Activated CD4-positive, alpha-beta T cell treated with anti-CD3 and anti-CD28 coated beads, Interleukin-2, amount 50 U/mL, for 48 hours (primary cell): ENCODE measurements at regions not wholly inside any gene's neighbourhood (a gene's known extent, or its start where the extent isn't known, plus 50 kb on each side); places are given as distances from the start of the nearest gene placed in this dataset.

Source experiments
- DNase-seq, 2 experiments: peaks; one replicate each; pipeline ENCODE4 v3.0.0-alpha.2; 2020

DNA sequence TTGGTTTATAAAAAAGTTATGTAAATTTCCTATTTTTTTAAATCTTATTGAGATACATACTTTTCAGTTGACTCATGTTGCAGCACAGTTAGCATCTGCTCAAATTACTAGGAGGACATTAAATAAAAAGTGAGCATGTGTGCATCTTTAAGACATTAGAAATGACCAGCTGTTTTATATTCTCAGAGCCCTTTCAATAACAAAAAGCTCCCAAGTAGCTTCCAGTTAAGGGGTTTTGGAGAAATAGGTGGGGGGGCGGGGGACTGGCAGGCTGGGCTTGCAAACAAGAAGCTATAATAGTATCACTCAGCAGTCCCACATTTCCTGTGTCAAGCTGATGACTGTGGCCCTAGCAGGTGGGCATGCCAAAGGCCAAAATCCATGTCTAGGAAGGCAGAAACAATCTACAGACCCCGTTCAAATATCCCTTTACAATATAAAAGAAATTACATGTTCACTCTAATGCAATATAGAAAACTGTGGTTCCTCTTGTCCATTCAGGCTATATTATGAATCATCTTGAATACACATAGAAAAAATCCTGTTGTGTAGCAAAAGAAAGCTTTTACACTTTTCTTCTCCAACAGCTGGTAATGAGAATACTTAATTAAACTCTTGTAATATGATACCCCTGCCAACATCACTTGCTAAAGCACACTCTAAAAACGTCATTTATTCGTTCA lies 1713.2 kb upstream of the SLC10A2 start:
- DNase-seq, result no peak

DNA sequence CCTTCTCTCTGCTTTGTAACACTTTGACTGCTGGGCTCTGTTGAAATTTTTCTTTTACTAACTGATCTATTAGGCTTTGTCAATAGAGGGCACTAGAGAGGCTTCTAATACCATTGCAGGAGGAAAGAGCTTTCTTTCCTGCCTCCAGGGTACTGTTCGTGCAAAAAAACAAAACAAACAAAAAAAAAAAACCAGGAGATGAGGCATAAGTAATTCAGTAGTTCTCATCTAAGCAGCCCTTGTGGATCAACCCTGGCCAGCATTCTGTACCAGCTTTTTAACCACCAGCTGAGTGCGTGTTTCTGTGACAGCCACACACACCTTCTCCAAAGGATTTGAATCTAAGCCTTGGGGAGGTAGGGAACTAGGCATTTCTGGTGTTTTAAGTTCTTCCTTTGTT lies 1707.6 kb upstream of the SLC10A2 start:
- DNase-seq, result no peak

DNA sequence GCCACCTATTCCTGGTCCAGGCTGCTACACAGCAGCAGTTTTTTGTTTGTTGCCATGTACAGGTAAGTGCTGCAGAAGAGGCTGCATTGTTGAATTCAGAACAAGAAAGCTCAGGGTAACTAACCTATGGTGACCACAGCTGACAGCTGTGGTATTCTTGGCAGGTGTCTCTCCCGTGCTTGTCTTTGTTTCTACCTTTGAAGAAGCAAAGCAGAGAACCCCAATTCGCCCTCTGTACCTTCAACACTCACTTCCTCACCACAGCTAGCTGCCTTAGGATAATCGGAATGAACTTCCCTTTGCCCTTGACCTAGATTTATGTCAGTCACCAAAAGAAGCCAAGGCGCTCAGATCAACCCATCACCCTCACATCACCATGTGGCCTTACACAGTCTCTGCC lies 1703.3 kb upstream of the SLC10A2 start:
- DNase-seq, result no peak

DNA sequence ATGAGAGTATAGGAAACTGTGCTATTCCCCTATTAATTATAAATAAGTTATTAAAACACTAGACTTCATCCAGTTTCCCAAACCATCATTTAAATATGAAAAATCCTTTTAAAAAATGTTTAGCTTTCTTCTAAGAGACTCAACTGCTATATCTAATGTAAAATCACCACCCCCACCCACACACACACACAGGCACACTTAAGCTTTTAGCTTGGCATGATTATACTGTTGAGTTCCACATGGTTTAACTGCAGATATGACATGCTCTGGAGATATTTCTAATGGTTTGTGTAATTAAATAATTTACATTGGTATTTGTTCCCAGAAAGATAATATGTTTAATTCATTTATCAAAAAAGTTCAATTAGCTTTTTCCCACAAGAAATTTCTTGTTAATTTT lies 1700.1 kb upstream of the SLC10A2 start:
- no peak for DNase-seq

DNA sequence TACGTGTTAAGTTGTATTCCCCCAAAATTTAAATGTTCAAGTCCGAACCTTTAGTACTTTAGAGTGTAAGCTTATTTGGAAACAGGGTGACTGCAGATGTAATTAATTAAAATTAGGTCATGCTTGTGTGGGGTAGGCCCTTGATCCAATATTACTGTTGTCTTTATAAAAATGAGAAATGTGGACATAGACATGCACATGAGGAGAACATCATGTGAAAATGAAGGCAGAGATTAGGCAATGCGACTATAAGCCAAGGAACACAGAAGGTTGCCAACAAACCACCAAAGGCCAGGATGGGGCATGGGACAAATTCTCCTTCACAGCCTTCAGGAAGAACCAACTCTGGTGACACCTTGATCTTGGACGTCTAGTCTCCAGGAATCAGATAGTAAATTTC lies 1698.4 kb upstream of the SLC10A2 start:
- no peak for DNase-seq

DNA sequence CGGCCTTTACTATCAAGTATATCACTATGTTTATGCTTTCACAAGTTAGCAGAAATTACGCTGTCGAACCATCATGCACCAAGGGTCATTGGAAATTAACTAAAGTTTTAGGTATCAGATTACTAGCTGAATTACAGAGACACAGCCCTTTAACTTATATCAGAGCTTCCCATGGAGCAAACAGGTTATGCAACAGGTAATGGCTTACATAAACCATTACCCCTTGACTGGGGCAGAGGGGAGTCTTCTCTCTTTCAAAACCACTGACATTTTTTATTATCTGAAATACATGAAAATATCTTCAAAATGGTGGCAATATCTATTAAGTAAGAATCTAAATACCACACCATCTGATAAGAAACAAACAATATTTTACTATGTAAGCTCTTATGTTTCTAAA lies 1692.9 kb upstream of the SLC10A2 start:
- DNase-seq, result no peak

DNA sequence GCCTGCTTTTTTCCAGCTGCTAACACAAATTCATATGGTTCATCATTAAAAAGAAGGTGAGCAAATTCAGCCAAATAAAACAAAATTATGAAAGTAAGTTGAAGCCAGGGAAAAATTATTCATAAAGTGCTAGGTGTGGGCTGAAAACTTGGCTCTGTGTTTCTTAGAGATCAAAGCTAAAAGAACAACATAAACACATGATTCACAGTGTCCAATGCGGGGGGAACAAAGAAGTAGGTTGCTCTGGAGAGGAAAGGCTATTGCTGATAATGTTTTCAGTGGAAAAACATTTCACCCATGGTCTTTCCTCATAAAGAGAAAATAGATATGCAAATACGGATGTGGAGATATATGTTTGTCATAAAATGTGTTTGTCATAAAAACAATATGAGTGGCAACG lies 1691.5 kb upstream of the SLC10A2 start:
- DNase-seq, result no peak

DNA sequence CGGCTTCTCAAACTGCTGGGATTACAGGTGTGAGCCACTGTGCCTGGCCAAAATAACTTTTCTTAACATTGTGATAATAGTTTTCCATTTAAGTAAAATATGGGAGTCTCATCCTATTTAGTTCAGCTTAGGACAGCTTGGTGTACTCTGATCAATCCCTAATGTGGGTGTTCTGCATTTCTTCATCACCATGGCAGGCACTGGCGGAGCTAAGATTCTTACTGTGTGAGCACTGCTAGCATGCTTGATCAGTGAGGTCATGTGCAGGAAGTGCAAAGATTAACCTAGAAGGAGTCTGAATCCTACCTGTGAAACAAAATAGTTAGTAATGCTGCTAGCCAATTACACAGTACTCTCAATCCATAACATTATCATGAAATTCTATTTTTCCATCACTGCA lies 1684.2 kb upstream of the SLC10A2 start:
- DNase-seq, result no peak

DNA sequence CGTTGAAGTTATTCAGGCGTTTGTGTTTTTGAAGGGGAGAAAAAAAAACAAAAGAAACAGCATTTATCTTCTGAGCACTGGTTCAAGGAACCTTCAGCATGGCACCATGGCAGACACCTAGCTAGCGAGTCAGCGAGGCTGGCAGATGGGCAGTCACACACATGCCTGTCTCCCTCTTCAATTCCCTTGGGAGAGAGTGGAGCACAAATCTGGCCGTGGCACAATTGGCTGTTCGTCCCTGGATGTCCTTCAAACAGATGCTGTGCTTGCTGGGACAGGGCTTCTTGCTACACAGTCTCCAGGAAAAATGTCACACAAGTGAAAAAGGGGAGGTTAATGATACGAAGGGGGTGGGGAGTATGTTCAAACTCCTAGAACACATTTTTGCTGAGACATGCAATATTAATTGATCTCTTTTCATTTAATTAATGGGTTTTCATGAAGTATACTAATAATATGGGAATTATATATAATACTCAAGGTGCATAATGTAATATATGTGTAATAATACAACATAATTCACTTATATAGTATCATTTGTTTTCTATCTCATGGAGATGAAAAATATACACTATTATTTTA lies 1674.5 kb upstream of the SLC10A2 start:
- no peak for DNase-seq

DNA sequence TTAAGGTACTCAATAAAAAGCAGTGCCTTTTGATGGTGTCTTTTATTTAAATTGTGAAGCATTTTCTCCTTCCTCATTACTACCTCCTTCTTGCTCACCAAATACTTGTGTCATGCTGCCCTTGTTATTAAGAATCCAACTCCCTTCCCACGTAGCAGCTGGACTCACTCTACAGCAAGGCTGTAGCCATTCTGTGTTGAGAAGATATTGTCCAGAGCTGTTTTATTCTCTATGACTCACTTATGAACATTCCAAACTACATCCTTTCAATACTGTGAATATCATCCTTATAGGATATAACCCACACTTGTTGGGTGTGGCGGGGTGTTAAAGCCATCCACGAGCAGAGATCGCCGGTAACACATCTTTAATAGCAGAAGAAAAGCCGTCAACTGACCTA lies 1671.5 kb upstream of the SLC10A2 start:
- DNase-seq, result no peak

DNA sequence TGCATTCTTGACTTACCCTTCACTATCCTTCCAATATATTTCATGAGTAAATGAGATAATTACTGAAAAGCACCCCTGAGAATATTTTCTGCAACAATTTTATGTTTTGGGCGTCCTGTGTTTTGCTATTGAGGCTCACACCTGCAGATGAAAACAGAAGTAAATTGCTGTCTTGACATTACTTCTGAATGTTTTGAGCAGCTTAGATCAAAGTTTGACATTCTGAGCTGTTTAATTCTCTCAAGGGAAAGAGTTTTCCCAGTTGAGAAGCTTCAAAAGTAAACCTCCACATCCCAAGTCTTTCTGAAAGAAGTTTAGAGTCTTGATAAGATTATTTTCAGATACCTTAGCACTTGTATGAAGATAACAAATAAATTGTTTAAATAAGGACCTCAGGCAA lies 1667.2 kb upstream of the SLC10A2 start:
- DNase-seq, result no peak

DNA sequence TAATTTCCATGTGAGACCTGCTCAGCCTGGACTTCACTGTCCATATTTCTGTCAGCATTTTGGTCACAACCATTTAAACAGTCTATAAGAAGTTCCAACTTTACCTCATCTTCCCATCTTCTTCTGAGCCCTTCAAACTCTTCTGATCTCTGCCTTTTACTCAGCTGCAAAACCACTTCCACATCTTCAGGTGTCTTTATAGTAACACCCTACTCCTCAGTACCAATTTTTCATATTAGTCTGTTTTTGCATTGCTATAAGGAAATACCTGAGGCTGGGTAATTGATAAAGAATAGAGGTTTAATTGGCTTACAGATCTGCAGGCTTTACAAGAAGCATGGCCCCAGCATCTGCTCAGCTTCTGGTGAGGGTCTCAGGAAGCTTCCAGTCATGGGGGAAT lies 1648.9 kb upstream of the SLC10A2 start:
- no peak for DNase-seq

DNA sequence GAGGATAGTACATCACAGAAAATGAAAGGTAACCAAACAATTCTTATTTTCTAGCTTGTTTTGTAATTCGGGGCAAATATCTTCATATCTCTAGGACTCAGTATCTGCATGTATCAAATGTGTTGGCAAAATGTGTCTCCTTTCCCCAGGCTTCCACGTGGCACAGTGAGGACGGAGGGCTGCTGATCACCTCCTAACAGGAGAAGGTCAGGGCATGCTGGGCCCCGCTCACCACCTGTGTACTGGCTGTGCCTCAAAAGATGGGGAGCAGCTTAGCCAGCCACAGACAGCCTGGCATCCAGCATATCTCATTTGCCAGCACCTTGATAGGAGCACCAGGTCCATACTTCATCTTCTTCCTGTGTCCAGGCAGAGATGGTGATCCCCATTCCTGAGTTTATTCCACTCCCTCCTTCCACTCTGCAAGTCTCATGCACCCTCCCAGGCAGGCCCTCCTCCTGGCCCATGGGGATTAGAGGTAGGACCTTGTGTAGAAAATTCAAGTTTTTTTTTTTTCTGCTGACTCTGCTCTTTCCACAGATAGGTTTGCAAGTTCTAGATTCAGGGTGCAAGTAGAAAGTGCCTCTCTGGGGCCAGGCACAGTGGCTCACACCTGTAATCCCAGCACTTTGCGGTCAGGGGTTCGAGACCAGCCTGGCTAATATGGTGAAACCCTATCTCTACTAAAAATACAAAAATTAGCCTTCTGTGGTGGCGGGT lies 1639.0 kb upstream of the SLC10A2 start:
- no peak for DNase-seq

DNA sequence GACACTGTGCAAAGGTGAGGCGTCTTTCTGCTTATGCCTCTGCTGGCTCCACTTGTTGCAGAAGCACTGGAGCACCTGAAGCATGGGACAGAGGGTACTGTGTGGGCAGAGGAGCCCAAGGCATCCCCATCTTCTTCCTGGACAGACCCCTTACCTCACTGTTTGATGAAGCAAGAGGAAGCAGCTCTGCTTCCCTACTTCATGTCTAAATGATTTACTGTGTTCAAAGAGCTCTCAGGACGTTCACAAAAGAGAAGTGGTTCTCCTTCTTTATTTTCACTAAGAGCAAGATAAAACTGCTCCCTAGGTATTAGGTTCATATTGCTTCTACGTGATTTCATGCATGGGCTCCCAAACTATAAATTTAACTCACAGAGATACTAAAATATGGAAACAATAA lies 1635.4 kb upstream of the SLC10A2 start:
- DNase-seq, result no peak

DNA sequence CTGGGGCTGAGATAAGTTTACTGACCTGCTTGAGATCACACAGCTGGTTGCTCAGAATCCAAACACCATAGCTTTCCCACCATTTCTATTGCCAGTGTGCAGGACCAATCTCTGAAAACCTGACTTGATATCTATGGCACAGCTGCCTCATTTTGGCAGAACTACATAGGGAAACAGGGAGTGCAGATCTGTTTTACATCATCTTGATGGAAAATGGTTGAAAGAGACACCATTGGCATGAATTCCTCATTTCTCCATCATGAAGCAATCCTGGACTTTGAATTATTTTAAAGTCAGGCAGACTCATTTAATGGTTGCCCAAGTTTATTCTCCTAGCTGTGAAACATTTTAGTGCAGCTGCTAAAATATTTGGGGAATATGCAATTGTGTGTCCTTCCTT lies 1628.2 kb upstream of the SLC10A2 start:
- DNase-seq, result no peak

DNA sequence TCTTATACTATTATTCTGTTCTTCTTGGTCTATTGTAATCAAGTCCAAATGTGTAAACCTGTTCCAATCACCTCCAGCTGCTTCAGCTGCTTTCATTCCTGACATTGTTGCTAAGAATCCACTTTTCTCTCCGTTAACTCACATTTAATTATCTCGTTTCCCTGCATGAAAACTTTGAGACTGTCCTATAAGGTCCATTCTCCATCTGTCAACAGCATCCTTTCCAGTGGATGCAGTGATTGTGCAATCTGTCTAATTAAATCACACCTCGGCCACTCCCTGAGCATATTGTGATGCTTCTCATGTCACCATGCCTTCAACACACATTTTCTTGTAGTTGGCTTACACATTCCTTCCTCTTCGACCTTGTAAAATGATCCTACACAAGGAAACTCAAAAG lies 1626.9 kb upstream of the SLC10A2 start:
- no peak for DNase-seq

DNA sequence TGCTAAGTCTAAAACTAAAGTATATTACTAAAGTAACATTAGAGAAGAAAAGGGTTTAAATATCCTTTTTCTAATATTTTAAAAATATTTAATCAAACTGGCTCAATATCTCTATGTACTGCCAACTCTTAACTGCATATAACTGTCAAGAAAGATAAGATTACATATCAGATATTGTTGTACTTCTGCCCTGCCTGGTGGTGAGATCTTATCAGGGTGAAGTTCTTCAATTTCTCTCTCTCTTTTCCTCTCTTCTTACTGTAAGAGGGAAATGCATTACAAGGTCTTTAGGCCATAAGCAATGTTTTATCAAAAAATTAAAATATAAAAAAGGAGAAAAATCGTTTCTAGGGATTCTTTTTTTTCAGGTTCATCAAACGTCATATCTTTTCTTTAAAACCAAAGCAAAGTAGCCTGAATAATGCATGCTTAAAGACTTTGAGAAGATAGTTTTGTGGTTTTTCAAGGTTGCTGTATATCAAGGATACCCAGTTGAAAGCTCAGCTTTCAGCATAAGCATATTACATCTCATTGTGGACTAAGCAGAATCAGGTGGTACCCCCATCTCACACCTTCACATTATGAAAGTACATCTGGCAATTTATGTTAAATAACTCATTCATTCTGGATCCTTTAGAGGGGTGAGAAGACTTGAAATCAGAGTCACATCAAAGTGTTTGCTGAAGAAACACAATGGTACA lies 1625.7 kb upstream of the SLC10A2 start:
- DNase-seq, result no peak

DNA sequence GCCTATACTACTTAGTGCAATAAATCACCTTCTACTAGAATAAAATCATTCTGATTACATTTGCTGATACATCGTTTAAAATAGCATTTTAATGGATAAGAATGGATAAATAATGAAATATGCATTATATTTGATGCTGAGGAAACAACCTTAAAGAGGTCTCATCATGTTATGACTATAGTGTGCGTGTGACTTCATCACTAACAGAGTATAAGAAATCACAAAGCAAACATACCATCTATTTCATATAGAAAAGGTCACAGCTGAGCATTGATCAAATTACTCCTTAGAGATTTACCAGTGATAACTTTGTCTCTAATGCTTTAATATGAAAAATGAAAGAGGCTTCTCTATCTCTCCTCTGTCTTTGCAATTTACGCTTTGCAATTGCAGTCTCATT lies 1620.3 kb upstream of the SLC10A2 start:
- DNase-seq, result no peak

DNA sequence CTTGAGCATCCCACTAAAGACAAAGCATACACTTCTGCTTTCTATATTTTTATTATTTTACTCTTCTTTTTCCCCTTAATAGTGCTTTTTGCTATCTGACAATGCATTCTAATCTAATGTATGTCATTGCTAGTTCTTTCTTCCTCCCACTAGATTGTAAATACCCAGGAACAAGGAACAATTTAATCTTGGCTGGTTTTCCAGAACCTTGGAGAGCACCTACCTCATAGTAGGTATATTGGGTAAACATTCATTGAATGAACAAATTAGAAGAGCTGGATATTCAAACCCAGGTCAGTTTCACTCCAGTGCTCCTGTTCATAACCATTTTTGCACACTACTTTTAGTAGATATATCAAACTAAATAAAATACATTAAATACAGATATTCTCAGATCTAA lies 1617.6 kb upstream of the SLC10A2 start:
- DNase-seq, result no peak

DNA sequence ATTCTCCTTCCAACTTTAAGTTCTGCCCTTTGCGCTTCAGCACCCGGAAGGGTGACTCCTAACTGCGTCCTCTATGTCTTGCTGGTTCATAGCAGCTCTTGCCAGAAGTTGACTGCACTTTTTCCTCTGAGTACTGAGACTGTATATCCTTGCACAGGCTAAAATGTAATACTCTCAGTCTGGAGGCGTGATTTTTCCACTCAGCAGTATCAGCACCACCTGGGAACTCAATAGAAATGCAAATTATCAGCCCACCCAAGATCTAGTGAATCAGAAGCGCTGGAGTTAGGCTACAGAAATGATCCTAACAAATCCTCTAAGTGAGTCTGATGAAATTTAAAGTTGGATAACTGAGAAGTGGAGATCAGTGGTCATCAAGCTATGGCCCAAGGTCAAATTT lies 1611.9 kb upstream of the SLC10A2 start:
- no peak for DNase-seq

DNA sequence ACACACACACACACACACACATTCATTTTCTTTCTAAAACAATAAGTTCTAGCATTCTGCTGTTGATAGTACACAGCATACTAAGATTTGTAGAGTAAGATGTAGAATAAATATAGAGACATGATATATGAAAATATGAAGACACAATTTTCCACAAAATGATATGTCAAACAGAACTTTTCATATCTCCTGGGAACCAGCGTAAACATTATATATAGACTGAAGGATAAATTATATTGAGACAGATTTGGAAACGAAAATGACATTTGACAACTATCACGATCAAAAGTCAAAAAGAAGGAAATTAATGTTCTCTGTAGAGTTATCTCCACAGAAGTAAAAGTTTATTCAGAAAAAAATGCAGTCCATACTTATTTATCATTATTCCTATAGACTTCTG lies 1605.7 kb upstream of the SLC10A2 start:
- no peak for DNase-seq

DNA sequence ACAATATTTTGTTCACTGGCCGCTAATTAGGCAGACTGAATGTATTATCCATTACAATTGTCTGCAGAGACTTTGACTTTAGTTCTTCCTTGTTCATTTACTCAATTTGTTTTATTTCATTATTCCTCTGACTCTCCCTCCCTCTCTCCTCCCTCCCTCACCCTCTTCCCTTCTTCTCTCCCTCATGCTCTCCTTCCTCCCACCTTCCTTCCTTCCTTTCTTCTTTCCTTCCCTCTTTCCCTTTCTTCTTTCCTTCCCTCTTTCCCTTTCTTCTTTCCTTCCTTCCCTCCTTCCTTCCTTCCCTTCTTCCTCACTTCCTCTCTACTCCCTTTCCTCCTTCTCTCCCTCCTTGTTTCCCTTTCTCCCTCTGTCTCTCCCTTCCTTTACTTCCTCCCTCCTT lies 1591.0 kb upstream of the SLC10A2 start:
- no peak for DNase-seq

DNA sequence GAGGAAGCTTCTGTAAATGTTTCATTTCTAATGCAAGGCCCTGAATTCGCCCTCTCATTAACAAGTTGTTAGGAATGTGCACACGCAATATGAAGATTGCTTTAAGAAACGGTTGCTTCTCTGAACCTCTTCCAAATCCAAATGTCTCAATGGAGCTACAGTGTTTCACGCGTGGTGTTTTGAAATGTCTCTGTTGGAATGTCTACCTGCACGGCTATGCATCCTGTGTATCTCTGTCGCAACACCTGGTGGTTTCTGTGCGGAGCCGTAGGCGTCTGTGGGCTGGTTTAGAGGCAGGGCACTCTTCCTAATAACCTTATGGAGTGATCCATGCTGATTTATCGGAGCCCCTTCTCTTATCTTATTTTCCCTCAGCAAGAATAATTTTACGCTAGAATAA lies 1584.2 kb upstream of the SLC10A2 start:
- no peak for DNase-seq

DNA sequence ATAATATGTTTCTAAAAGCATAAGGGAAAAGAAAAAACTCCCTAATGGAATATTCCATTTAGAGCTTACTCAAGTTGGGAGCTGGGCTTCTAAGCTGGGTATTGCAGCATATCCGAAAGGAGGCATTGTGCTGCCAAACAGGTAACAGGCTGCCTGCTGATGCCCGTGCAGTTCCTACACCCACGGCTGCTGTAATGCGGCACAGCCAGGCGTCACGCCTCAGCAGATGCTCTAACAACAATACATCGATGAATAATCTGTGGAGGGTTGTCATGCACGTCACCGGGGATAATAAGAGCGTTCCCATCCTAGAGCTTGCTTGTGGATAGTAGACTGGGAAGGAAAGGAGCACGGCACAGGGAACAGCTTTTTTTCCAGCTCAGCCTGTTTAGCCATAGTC lies 1582.1 kb upstream of the SLC10A2 start:
- no peak for DNase-seq
